ENCODE measurements at regions not wholly inside any gene's neighbourhood (a gene's known extent, or its start where the extent isn't known, plus 50 kb on each side); places are given as distances from the start of the nearest gene placed in this dataset.
A peak's percentile ranks its signal among the peaks of the same experiment; 100 is the strongest.

- TF ChIP-seq, protein P1, sequence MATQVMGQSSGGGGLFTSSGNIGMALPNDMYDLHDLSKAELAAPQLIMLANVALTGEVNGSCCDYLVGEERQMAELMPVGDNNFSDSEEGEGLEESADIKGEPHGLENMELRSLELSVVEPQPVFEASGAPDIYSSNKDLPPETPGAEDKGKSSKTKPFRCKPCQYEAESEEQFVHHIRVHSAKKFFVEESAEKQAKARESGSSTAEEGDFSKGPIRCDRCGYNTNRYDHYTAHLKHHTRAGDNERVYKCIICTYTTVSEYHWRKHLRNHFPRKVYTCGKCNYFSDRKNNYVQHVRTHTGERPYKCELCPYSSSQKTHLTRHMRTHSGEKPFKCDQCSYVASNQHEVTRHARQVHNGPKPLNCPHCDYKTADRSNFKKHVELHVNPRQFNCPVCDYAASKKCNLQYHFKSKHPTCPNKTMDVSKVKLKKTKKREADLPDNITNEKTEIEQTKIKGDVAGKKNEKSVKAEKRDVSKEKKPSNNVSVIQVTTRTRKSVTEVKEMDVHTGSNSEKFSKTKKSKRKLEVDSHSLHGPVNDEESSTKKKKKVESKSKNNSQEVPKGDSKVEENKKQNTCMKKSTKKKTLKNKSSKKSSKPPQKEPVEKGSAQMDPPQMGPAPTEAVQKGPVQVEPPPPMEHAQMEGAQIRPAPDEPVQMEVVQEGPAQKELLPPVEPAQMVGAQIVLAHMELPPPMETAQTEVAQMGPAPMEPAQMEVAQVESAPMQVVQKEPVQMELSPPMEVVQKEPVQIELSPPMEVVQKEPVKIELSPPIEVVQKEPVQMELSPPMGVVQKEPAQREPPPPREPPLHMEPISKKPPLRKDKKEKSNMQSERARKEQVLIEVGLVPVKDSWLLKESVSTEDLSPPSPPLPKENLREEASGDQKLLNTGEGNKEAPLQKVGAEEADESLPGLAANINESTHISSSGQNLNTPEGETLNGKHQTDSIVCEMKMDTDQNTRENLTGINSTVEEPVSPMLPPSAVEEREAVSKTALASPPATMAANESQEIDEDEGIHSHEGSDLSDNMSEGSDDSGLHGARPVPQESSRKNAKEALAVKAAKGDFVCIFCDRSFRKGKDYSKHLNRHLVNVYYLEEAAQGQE (IDR thresholded peaks at IDR 0.05; ENCODE audit: low read depth, low read length), result no peak
- TF ChIP-seq, protein P2, sequence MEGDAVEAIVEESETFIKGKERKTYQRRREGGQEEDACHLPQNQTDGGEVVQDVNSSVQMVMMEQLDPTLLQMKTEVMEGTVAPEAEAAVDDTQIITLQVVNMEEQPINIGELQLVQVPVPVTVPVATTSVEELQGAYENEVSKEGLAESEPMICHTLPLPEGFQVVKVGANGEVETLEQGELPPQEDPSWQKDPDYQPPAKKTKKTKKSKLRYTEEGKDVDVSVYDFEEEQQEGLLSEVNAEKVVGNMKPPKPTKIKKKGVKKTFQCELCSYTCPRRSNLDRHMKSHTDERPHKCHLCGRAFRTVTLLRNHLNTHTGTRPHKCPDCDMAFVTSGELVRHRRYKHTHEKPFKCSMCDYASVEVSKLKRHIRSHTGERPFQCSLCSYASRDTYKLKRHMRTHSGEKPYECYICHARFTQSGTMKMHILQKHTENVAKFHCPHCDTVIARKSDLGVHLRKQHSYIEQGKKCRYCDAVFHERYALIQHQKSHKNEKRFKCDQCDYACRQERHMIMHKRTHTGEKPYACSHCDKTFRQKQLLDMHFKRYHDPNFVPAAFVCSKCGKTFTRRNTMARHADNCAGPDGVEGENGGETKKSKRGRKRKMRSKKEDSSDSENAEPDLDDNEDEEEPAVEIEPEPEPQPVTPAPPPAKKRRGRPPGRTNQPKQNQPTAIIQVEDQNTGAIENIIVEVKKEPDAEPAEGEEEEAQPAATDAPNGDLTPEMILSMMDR (IDR thresholded peaks at IDR 0.05 in 2 of 3, conservative IDR thresholded peaks at IDR 0.05 in 1 of 3; ENCODE audit: control insufficient read depth in 2 of 3, extremely low read depth in 1 of 3, insufficient read depth in 1 of 3, low read depth in 3 of 3, low read length in 3 of 3), result peak in 1 of 3 experiments; percentile 28; a peak in 2 of 6 replicates
- TF ChIP-seq, protein P3, sequence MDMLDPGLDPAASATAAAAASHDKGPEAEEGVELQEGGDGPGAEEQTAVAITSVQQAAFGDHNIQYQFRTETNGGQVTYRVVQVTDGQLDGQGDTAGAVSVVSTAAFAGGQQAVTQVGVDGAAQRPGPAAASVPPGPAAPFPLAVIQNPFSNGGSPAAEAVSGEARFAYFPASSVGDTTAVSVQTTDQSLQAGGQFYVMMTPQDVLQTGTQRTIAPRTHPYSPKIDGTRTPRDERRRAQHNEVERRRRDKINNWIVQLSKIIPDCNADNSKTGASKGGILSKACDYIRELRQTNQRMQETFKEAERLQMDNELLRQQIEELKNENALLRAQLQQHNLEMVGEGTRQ (IDR thresholded peaks at IDR 0.05; ENCODE audit: borderline replicate concordance, low read depth, low read length), result no peak
- TF ChIP-seq SPI1 (IDR thresholded peaks at IDR 0.05; ENCODE audit: borderline replicate concordance, insufficient read depth, low read depth, low read length), result no peak
- TF ChIP-seq HDAC6 (IDR thresholded peaks at IDR 0.05; ENCODE audit: unreplicated experiment), result no peak
Observed at GRCh38 chr10:80861882-80862281, 324.2 kb downstream of the SH2D4B start.
